Vagina (tissue), 2 donors: ENCODE measurements at regions not wholly inside any gene's neighbourhood (a gene's known extent, or its start where the extent isn't known, plus 50 kb on each side); places are given as distances from the start of the nearest gene placed in this dataset.

Experiments used
- CTCF ChIP-seq, 3 experiments: fragments of 450-650 bp in 2 of 3; fragments of 200-600 bp in 1 of 3; sonication (generic) in 1 of 3; IDR thresholded peaks; one replicate each; pipeline ENCODE4 v1.5.1; 2017 to 2019; ENCODE audit warnings: antibody characterized with exemption in 3 of 3, mild to moderate bottlenecking in 2 of 3, moderate library complexity in 2 of 3
- POLR2AphosphoS5 ChIP-seq, 2 donors: sonication (generic); formaldehyde crosslinking; IDR thresholded peaks; one replicate each; pipeline ENCODE4 v1.9.0; 2017; ENCODE audit warnings: antibody characterized with exemption in 2 of 2, mild to moderate bottlenecking in 2 of 2, low read depth in 1 of 2; ENCODE audit not compliant: insufficient read depth in 1 of 2

DNA sequence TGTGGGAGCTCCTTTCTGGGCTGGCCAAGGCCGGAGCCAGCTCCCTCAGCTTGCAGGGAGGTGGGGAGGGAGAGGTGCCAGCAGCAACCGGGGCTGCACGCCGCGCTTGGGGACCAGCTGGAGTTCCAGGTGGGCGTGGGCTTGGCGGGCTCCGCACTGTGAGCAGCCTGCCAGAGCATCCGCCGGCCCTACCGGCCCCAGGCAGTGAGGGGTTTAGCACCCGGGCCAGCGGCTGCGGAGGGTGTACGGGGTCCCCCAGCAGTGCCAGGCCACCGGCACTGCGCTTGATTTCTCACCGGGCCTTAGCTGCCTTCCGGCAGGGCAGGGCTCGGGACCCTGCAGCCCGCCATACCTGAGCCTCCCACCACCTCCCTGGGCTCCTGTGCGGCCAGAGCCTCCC, 651.0 kb upstream of the ARPP21 start:
- TF ChIP-seq POLR2AphosphoS5 (IDR thresholded peaks at IDR 0.05; ENCODE audit: insufficient read depth in 1 of 2, low read depth in 1 of 2) (no peak), CTCF (IDR thresholded peaks at IDR 0.05) (no peak)
